BE2C (cell line): ENCODE measurements at regions not wholly inside any gene's neighbourhood (a gene's known extent, or its start where the extent isn't known, plus 50 kb on each side); places are given as distances from the start of the nearest gene placed in this dataset.

Experiments used
- DNase-seq: peaks from one replicate; pipeline ENCODE4 v3.0.0-alpha.2; 2020
- H3K27me3 ChIP-seq: fragments of 250-450 bp; sonication (Bioruptor Pico); 2 replicates; pipeline ENCODE4 v1.5.1; 2020; ENCODE audit warnings: mild to moderate bottlenecking
- H3K36me3 ChIP-seq: fragments of 250-450 bp; sonication (Bioruptor Pico); 2 replicates; pipeline ENCODE4 v1.5.1; 2020; ENCODE audit warnings: mild to moderate bottlenecking
- H3K4me1 ChIP-seq: fragments of 250-450 bp; sonication (Bioruptor Pico); 2 replicates; pipeline ENCODE4 v1.5.1; 2020
- H3K4me3 ChIP-seq: 2 replicates; pipeline ENCODE4 v1.5.1; 2011; ENCODE audit warnings: low read depth, low read length
- H3K9me3 ChIP-seq: fragments of 250-450 bp; sonication (Bioruptor Pico); 2 replicates; pipeline ENCODE4 v1.5.1; 2020
- TF ChIP-seq, protein P1 (sequence below): IDR thresholded peaks from 2 replicates; pipeline ENCODE4 v1.5.1; 2012; ENCODE audit warnings: mild to moderate bottlenecking, low read depth, low read length

DNA sequence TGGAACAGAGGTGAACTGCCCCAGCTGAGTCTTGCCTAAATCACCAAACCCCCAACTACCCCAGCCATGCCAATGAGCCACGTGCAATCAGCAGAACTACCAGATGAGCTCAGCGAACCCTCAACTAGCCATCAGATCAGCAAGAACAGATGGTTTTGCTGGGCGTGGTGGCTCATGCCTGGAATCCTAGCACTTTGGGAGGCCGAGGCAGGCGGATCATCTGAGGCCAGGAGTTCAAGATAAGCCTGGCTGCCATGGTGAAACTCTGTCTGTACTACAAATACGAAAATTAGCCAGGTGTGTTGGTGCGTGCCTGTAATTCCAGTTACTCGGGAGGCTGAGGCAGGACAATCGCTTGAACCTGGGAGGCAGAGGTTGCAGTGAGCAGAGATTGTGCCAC, 374.3 kb downstream of the NXPE2 start:
- Histone ChIP-seq H3K9me3 (peaks cover 4% of the 10 kb centered on the region; the same call in 1 of the 2 replicates), H3K27me3 (no peaks in the 10 kb centered on the region), H3K4me1 (no peaks in the 10 kb centered on the region), H3K4me3 (no peak overlapping the region), H3K36me3 (no peaks in the 10 kb centered on the region)
- TF ChIP-seq, protein P1, sequence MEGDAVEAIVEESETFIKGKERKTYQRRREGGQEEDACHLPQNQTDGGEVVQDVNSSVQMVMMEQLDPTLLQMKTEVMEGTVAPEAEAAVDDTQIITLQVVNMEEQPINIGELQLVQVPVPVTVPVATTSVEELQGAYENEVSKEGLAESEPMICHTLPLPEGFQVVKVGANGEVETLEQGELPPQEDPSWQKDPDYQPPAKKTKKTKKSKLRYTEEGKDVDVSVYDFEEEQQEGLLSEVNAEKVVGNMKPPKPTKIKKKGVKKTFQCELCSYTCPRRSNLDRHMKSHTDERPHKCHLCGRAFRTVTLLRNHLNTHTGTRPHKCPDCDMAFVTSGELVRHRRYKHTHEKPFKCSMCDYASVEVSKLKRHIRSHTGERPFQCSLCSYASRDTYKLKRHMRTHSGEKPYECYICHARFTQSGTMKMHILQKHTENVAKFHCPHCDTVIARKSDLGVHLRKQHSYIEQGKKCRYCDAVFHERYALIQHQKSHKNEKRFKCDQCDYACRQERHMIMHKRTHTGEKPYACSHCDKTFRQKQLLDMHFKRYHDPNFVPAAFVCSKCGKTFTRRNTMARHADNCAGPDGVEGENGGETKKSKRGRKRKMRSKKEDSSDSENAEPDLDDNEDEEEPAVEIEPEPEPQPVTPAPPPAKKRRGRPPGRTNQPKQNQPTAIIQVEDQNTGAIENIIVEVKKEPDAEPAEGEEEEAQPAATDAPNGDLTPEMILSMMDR = no peak
- no peak for DNase-seq

DNA sequence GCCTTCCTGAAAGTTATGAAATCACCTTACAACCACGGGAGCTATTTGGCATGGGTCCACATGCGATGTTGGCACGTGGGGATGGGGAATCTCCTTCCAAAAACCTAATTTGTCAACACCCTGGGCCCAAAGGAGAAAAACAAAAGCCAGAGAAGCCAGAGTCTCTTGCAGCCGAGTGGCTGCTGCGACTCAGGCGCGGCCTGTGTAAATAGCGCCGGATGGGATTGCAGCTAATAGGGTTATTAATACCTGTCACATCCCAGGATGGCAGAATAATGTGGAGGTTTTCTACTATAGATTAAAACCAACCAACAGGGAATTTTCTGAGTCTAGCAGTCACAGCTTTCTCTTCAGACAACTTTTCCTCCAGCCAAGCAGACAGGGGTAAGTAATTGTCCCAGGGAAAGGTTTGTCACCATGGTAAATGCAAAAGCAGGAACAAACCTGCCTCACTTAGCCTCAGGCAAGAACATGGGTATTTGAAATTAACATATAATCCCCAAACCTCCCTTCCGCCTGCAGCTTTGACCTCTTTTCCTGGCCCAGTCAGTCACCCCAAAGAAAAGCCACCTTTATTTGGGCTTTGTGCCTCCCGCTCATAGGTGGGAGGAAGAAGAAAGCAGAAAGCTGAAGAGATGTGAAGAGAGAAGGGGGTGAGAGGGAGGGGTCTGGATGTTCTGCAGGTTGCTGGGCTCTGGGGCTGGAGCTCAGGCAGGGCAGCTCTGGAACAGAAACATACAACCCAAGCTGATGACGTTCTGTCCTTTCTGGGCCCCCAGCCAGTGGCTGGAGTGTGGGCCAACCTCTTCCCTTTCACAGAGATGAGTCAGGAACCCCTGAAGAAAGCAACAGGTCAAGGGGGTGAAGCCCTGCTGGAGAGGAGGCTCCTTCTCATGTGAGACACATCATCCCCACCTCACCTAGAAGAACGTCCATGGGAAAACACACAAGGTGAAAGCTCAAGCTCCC, 376.5 kb downstream of the NXPE2 start:
- Histone ChIP-seq H3K4me1 (no peaks in the 10 kb centered on the region), H3K27me3 (no peaks in the 10 kb centered on the region), H3K9me3 (peaks cover 4% of the 10 kb centered on the region; the same call in 1 of the 2 replicates), H3K36me3 (no peaks in the 10 kb centered on the region), H3K4me3 (no peak overlapping the region)
- DNase-seq = no peak
- TF ChIP-seq, protein P1 = no peak

DNA sequence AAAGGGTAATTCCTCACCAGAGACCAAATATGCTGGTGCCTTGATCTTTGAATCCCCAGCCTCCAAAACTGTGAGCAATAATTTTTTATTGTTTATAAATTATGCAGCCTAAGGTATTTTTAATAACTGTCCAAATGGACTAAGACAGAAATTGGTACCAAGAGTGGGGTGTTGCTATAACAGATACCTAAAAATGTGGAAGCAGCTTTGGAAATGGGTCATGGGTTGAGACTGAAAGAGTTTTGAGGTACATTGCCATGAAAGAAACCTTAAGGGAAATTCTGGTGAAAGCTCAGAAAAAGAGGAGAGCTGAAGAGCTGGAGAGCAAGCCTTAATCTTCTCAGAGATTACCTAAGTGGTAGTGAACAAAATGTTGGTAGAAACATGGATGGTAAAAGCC, 378.2 kb downstream of the NXPE2 start:
- TF ChIP-seq, protein P1 = no peak
- H3K36me3 ChIP-seq = no peaks in the 10 kb centered on the region
- DNase-seq = no peak
- H3K27me3 ChIP-seq = no peaks in the 10 kb centered on the region
- no peaks in the 10 kb centered on the region for H3K4me1 ChIP-seq
- H3K9me3 ChIP-seq = peaks cover 4% of the 10 kb centered on the region; the same call in 1 of the 2 replicates
- no peak overlapping the region for H3K4me3 ChIP-seq

DNA sequence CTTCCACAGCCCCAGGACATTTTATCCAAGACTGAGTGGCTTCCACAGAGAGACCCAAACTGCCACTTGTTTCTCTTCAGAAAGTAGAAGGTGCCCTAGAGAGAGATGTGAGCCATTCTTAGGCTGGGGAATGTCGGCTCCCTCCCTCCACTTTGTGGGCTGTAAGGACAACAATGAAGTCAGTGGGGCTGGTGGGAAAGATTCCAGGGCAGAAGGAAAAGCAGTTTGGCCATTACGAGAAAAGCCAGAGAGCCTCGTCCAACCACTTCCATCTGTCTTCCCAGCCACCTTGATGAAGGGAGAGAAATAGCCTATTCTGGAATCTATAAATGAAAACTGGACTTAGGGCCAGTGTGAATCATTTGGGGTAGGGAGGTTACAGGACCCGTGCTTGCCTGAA, 382.5 kb downstream of the NXPE2 start:
- TF ChIP-seq, protein P1 = no peak
- DNase-seq = no peak
- H3K36me3 ChIP-seq = no peaks in the 10 kb centered on the region
- H3K9me3 ChIP-seq = peaks cover 4% of the 10 kb centered on the region; the same call in 1 of the 2 replicates
- no peaks in the 10 kb centered on the region for H3K27me3 ChIP-seq
- H3K4me1 ChIP-seq = peaks cover under 1% of the 10 kb centered on the region; the same call in 1 of the 2 replicates
- H3K4me3 ChIP-seq = no peak overlapping the region

DNA sequence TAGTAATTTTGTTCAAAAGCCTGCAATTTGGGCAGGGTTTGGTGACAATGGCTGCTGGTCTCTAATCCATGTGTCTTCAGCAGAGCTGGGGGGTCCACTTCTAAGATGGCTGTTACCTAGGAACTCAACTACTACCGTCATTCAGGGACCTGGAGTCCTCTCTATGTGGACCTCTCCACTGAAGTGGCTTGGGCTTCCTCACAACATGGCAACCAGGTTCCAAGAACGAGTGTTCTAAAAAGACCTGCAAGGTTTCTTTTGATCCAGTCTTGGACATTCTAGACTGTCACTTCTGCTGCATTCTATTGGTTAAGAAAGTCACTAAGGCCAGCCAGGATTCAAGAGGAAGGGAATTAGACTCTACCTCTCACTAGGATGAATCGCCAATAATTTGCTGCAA, 387.0 kb downstream of the NXPE2 start:
- Histone ChIP-seq H3K9me3 (no peaks in the 10 kb centered on the region), H3K4me3 (no peak overlapping the region), H3K27me3 (no peaks in the 10 kb centered on the region), H3K36me3 (no peaks in the 10 kb centered on the region), H3K4me1 (peaks cover 16% of the 10 kb centered on the region)
- TF ChIP-seq, protein P1 = no peak
- no peak for DNase-seq
